T-helper 1 cell treated with Interleukin-12 subunit alpha and Interleukin-12 subunit beta and Interleukin-4 antibody, amounts not matched to agents 30 ng/mL and 1 ng/mL, for 36 hours (primary cell): ENCODE measurements at regions not wholly inside any gene's neighbourhood (a gene's known extent, or its start where the extent isn't known, plus 50 kb on each side); places are given as distances from the start of the nearest gene placed in this dataset.

Experiments used
- intact Hi-C: fragments of 100-400 bp; cut with micrococcal nuclease; formaldehyde crosslinking; loops from one replicate; pipeline ENCODE4 v1.15.1; 2024

DNA sequence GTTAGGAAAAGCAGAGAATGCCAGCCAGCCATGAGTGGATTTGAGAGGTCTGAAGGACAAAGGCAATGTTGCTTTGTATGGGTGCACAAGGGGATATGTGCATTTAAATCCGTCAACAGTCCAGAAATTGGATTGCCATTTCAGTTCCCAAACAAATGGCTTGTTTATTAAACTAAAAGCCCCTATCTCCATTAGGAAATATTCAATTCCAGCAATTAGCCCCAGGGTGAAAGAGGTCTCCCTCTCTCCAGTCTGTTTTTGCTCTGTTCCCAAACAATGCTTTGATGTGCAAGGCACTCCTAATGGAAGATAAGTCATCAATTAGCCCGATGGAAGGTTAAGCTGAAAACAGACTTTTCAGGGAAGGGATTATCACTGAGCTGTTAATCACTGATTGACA, 101.3 kb downstream of the C9orf152 start:
- intact Hi-C loops: no loop called here

DNA sequence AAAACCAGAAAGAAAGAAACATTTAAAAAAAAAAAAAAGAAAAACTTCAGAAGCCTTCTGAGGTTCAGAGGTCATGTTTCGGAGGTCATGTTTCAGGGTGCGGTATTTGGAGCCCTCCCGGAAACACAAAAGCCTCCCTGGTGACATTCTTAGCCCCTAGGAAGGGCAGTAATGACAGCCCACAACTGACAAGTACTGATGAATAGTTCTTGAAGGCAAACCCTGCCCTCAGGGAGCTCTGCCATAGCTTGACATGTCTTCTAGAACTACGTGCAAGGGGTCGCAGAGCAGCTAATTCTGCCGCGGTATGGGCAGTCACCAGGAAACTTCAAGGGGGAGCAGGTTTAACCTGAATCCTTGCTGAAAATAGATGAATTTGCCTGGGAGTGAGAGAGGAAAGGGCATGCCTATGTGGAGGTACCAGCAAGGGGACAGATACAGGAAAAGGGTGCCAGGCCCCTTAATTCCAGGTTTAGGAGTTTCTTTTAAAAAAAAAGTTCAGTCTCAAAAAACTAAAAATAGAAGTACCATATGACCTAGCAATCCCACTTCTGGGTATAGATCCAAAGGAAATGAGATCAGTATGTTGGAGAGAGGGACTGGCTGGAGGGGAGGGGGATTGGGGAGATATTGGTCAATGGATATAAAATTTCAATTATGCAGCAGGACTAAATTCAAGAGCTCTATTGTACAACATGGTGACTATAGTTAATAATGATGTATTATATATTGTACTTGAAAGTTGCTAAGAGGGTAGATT, 98.4 kb downstream of the C9orf152 start:
- intact Hi-C loops: no loop called here

DNA sequence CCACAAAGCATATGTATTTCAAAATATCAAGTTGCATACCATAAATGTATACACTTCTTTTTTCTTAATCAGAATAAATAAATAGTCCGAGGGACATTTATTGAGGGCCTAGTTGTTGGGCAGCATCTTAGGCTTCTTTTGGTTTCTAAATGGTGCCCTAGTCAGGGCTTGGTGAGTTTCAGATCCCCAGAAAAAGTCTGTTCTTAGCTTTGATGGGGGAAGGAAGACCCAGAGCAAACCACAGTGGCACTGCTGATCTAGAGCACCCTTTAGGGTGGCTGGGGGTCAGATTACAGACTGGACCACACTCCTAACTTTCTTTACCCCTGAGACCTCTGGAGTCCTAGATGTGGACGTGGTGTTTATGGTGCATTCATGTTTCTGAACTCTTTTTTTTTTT, 97.8 kb downstream of the C9orf152 start:
- intact Hi-C loops: no loop called here

DNA sequence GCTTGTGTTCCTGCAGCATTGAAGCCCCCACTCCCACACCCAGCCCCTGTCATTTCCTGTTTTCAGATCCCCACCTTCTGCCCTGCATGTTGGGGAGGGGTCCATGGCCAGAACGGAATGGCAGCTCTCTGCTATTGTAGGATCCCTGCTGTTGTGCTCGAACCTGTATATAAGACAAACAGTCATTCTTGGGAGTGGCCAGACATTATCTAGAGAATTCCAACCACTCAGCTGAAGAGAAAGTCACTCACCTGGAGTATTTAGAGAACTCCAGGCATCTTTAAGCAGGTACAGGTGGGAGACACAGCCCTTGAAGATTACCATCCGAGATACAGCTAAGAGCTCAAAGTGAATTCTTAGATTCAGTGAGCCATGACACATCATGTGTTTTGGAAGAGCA, 96.1 kb downstream of the C9orf152 start:
- intact Hi-C loops: no loop called here

DNA sequence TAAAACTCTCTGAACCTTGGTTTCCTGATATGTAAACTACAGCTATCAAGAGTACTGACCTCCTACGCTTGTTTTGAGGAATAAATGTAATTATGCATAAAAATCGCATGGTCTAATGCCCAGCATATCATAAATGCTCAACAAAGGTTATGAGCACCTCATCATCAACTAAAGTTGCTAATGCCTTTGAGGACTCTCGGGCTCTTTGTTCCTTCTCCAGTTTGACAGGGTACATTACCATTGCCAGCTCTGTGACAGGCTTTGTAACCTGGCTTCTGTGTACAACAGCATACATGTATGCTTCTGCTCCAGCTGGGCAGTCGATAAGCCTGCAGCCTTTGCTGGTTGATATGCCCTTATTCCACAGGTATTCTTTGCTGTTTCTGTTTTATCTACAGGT, 95.2 kb downstream of the C9orf152 start:
- intact Hi-C loops: no loop called here

DNA sequence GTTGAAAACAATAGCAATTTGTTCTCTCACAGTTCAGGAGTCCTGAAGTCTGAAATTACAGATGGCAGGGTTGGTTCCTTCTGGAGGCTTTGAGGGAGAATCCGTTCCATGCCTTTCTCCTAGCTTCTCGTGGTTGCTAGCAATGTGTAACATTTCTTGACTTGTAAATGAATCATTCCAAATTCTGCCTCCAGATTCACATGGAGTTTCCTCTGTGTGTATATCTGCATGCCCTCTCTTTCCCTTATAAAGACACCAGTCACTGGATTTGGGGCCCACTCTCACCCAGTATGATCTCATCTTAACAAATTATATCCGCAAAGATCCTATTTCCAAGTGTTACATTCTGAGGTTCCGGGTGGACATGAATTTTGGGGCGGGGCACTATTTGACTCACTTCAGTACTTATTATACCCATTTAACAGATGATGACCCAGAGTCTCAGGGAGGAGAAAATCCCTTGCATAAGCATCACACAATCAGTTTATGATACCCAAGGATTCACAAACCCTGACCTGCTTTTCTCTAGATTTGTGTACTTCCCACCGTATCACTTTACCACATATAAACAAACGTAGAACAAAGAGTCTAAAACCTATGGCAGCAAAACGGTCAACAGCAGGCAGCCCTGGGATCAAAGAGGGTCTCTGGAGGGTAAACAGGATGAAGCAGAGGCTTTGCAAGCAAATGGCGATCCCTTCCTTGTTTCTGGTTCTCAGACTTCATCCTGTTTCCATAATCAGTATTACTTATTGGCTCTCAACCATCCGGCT, 93.7 kb downstream of the C9orf152 start:
- intact Hi-C loops: no loop called here

DNA sequence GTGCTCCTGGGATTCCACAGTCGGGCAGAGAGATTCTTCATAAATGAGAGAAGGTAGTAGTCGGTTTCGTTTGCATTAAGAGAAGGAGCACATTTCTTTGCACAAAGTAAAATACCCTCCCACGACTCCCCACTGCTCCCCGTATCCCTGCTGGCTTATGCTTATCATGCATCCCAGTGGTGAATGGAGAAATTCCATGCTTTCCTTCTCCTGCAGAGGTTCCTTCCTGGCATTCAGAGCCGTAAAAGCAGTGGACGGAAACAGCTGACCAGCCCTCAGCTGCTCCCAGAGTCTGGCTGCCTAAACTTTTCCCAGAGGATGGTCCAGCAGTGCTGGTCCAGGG, 93.1 kb downstream of the C9orf152 start:
- intact Hi-C loops: no loop called here

DNA sequence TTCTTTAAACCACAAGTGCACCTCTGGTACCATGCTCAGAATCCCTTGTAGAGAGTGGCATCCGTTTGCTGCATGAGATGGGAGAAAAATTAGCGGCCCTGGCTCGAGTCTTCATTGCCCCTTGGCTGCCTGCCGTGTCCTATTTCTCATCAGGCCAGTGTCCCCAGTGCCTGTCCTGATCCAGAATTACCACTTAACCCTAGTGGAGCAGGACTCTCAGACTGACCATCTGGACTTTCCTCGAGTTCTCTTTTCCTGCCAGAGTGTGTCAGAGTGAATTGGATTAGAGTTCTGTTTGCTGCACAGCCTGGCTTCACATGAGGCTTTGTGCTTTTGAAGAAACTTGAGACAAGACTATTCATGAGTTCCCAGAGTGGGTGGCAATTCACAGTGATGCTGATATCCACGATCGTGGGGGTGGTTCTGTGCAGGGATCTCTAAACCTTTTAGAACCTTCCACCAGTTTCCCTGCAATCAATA, 92.6 kb downstream of the C9orf152 start:
- intact Hi-C loops: no loop called here

DNA sequence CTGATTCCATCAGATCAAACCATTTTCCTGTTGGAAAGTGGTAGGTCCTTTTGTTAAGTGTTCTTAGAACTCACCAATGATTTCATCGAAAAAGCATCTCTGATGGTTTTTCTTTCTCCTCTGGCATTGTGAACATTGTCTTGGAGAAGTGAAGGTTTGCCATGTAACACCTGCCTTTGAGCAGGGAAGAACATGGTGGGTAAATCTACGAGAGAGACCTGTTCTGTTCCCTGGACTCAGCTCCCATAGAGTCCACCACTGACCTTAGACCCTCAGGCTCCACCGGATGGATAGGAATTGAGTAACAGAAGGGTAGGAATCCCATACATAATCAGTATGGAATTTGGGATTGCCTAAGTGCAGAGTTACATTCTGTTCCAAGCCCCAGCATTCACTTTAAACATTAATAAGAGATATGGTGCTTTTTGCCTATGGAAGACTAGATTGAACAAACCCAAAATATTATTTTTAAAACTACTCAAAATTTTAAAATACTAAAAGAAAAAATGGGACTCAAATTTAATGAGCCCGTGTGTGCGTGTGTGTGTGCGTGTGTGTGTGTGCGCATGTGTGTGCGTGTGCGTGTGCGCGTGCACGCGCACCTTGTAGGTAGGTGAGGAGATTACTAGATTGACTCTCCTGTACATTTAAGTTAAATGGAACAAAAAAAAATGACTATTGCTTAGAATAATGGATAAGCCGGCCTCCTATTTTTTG, 92.0 kb downstream of the C9orf152 start:
- intact Hi-C loops: no loop called here

DNA sequence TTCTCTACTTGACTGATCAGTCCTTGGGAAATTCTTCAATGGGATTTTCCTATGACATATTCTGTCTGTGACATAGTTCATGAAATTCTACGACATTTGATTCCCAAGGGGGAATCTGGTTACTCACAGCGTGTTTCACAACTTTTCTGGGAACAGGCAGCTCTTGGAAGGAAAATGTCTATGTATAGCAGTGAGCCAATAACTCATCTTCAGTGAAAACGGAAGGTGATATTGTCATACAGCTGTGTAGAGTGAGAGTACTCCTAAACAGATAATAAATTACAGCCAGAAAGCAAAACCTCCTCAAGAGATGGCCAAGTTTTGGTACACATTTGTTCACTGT, 91.4 kb downstream of the C9orf152 start:
- intact Hi-C loops: no loop called here

DNA sequence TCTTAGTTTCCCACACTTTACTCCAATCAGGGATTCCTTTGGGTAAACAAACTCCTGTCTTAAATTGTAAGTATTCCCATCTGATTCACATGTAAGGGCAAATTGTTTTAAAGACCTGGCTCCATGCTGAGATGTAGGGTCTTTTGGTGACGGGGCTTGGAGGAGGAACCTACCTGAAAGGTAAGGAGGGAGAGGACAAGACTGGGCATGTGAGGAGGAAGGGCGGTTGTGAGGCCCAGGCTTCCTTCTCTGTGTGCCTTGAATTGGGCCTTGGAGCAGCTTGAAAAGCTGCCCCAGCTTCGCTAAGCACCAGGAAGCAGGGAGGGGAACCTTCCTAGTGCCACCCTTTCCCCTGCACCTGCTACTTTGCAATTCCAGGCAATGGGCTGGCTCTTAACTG, 86.8 kb downstream of the C9orf152 start:
- intact Hi-C loops: no loop called here

DNA sequence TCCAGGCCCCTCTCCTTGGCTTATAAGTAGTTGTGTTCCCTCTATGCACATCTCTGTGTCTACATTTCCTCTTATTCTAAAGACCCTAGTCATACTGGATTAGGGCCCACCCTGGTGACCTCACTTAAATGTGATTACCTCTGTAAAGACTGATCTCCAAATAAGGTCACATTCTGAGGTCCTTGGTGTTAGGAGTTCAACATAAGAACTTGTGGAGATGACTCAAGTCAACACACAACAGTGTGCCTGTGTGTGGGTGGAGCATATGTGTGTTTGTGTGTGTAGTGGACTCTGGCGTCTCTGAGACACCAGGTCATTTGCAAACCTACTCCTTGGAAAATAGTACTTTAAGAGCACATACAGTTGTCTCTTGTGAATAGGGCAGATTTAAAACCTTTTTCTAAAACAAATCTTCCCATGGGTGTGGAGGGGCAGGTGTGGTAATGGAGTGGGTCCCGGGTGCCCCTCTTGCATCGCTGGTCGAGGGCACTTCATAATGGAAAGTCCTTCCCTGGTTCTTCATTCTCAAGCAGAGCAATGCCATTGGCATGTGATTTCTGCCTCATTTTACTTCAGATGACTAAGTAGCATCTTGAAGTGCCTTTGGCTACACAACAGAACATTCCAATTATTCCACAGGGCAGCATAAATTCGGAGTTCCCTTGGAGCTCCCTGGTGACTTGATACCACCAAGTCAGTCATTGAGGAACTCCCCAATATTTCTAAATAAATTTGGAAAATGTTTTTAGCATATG, 84.4 kb downstream of the C9orf152 start:
- intact Hi-C loops: no loop called here

DNA sequence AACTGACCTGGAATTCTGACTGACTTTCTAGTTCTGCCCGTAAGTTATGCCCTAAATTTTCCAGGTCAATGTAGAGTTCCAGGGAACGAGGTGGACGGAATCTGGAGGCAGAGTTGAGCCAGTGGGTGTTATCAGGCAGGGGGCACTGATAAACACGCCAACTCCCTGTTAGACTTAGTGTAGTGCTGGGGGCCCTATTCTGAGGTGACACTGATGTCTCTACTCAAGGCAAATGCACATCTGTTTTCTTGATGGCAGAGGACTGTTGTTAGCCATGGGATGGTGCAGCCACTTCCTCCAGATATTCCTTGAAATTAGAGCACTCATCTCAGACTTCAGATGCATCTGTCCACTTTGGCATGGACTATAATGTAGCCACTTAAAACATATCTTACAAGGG, 83.5 kb downstream of the C9orf152 start:
- intact Hi-C loops: no loop called here

DNA sequence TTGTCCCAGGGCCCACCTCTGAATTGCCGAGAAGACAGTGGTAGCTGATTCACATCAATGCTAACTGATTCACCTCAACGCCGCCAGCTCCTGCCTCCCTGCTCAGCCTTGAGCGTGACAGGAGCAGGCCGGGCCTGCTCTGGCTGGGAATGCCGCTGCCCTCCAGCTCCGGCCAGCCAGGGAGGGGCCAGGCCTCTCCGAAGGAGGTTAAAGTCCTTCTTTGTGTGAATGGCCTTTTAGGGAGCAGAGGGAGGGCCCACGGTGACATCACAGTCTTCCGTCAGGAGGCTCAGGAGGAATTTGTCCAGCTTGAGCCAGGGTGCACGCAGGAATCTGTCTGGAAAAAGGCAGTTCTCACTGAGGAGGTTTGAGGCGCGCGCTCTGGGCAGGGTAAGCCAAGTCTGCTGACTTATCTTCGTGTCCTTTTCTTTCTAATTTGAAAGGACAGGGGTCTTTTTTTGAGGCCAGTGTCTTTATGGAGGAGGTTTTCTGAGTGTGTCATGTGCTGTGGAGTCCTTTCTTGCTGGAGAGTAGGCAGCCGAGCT, 82.7 kb downstream of the C9orf152 start:
- intact Hi-C loops: no loop called here

DNA sequence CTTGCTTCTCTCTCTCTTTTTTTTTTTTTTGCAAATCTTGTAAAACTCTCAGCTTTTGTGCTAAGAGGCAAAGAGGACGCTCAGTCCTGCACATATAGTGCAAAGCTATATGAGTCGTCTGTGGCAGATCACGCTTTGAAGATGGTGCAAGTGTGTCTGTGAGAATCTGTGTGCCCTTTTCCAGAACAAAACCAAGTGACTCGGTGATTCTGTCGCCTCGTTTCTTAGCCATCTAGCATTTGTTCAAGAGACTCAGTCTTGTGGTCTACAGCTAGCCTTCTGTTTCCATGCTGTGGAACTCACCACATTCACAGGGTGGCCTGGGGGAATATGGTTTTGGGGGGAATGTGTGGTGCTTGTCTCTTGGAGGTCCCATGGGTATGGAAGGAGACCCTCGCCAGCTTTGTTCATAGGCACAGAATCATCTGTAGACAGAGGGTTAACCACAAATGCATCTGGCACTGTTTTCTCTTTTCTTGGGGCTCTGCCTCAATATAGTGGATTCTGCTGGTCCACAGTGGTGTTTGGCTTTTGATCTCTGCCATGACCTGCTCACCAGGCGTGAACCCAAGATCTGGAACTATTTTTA, 82.1 kb downstream of the C9orf152 start:
- intact Hi-C loops: no loop called here

DNA sequence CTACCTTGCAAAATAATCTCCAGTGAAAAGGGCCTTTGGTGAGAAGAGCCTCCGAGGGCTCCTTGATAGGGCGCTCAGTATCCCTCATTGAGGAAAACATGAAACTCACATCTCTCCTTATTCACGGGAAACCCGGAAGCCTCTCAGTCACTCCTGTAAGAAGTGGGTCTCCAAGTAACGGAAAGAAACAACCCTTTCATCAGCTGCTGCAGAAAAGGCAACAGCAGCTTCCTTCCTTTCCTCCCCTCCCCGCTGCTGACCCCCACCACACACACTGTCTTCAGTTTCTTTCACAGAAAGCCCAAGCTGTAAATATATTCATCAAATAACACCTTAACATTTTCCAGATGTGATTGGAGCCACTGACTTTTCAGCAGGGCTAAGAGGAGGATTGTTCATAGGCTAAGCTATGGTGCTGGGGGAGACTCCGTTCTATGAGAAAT, 81.4 kb downstream of the C9orf152 start:
- intact Hi-C loops: no loop called here

DNA sequence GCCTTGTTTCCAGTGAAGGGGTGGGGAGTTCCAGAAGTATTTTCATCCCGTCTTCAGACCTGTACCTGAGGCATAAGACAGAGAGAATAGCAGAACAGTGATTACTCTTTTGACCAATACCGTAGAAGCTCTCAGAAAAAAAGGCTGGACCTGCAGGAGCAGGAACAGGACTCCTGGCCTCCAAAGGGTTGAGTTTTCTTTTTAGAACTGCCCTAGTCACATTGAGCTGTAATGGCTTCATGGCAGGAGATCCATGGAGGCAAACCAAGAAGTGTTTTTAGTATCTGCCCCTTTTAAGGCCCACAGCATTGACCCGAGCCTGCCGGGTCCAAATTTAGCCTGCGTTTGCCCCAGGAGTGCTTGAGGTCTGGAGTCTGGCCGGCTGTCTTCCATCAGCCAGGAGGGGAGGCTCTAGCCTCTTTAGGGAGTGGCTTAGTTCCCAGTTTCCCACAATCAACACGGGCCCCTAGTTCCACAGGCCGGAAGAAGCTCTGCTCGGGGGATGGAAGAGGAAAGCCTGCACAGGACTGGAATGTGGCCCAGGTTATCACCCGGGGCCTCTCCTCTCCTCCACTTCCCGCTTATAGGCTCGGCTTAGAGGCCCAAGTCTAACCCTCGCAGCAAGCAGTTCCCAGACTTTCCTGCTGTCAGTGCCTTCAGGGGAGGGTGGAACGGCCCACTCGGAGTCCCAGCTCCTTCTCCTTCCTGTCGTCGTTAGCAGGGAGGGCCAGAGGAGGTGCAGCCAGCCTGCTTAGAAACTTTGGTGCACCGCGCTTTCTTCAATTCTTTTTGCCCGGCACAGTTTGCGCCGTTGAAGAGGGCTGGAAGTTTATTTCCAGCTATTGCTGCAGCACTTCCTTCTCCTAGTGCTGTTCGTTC, 80.7 kb downstream of the C9orf152 start:
- intact Hi-C loops: no loop called here

DNA sequence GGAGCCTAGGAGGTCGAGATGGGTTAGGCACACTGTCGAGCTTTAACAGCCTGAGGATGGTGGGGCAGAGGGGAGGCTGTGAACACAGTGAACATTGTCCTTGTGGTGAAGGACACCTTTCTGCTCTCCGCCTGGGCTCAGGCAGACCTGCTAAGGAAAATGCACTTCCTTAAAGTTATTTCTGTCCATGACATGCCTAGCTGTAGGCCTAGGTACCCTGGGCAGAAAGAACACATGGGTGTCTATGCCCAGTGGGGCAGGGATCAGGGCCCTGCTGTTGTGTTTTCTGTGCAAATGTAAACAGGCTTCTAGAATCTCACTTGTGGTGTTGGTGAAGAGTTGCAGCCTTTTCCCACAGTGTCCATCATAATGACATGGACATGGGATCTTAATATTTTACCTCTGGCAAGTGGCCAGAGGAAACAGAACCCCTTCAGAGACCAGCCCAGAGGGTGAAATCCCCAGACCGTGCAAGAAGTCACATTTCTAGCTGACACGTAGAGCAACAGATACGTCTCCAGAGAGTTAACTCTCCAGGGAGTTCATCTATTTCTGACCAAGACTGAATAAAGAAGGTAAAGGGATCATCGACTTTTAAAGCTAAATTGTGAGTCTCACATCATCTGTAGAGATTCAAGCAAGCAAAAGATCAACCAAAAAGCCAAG, 79.2 kb downstream of the C9orf152 start:
- intact Hi-C loops: no loop called here

DNA sequence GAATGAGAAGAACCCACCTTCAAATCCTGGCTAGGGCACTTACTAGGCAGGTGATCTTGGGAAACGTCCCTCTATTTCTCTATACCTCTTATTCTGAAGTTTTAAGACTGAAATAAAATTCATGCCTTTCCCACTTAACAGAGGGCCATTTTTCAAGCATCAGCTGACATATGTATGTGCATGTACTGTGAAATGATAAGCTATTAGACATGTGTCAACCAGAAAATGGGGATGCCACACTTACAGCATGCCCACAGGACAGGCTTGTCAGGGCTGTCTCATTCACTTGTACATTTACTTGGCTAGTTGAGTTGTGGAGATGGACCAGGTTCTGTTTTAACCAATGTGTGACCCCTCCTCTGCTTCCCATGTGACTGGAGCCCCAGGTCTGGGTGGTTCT, 78.5 kb downstream of the C9orf152 start:
- intact Hi-C loops: no loop called here
